Testis (tissue), 2 donors: ENCODE measurements at regions not wholly inside any gene's neighbourhood (a gene's known extent, or its start where the extent isn't known, plus 50 kb on each side); places are given as distances from the start of the nearest gene placed in this dataset.

Source experiments
- CTCF ChIP-seq, 3 experiments: fragments of 450-650 bp in 2 of 3; fragments of 200-600 bp in 1 of 3; sonication (generic) in 1 of 3; IDR thresholded peaks; one replicate each; pipeline ENCODE4 v1.5.1; 2016 to 2019; ENCODE audit warnings: antibody characterized with exemption in 3 of 3, mild to moderate bottlenecking in 2 of 3, moderate library complexity in 1 of 3
- POLR2A ChIP-seq: fragments of 450-650 bp; IDR thresholded peaks from one replicate; pipeline ENCODE4 v1.6.1; 2017; ENCODE audit warnings: antibody characterized with exemption, mild to moderate bottlenecking, moderate library complexity

DNA sequence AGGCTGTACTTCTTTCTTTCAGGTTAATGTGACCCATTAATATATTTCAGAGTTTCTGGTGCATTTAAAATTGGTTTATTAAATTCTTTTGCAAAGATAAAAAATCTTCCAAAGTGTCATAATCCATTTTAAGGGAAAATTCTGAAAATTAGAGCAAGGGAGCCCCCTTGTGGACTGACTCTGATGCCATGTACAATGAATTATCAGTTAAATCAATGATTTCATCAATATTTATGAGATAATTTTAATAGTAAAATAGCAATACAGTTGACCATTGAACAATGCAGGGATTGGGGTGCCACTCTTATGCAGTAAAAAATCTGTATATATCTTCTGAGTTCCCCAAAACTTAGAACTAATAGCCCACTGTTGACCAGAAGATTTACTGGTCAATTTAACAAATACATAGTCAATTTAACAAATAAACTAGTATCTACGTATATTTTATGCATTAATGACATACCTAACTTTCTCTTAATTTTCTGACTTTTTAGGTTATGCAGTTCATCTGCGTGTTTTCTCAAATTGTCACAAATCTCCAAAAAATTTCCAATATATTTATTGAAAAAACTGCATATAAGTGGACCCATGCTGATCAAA, 479.1 kb upstream of the MIR17HG start:
- TF ChIP-seq CTCF (IDR thresholded peaks at IDR 0.05) (peak; percentile 52 to 79 (median 57)), POLR2A (no peak)
